Suprapubic skin (tissue), 4 donors: ENCODE measurements at regions not wholly inside any gene's neighbourhood (a gene's known extent, or its start where the extent isn't known, plus 50 kb on each side); places are given as distances from the start of the nearest gene placed in this dataset.

Source experiments
- DNase-seq, 2 donors: peaks; one replicate each; pipeline ENCODE4 v3.0.0-alpha.2; 2019; ENCODE audit warnings: low spot score in 2 of 2
- H3K27ac ChIP-seq: fragments of 200-600 bp; sonication (generic); one replicate; pipeline ENCODE4 v1.5.1; 2019
- H3K27me3 ChIP-seq: fragments of 200-600 bp; sonication (generic); one replicate; pipeline ENCODE4 v1.5.1; 2019
- H3K36me3 ChIP-seq: fragments of 200-600 bp; sonication (generic); one replicate; pipeline ENCODE4 v1.5.1; 2019
- H3K4me1 ChIP-seq: fragments of 200-600 bp; sonication (generic); one replicate; pipeline ENCODE4 v1.5.1; 2019
- H3K4me3 ChIP-seq: fragments of 200-600 bp; sonication (generic); one replicate; pipeline ENCODE4 v1.5.1; 2019; ENCODE audit warnings: mild to moderate bottlenecking
- H3K9me3 ChIP-seq: fragments of 200-600 bp; sonication (generic); one replicate; pipeline ENCODE4 v1.5.1; 2019
- CTCF ChIP-seq, 2 donors: fragments of 200-600 bp in 1 of 2; fragments of 450-650 bp in 1 of 2; sonication (generic) in 1 of 2; IDR thresholded peaks; one replicate each; pipeline ENCODE4 v1.5.1; 2016 to 2019; ENCODE audit warnings: antibody characterized with exemption in 2 of 2, mild to moderate bottlenecking in 1 of 2, moderate library complexity in 1 of 2
- EP300 ChIP-seq: sonication (generic); formaldehyde crosslinking; IDR thresholded peaks from one replicate; pipeline ENCODE4 v1.6.1; 2017; ENCODE audit warnings: antibody characterized with exemption
- POLR2A ChIP-seq, 2 donors: fragments of 450-650 bp; IDR thresholded peaks; one replicate each; pipeline ENCODE4 v1.6.1; 2017; ENCODE audit warnings: antibody characterized with exemption in 2 of 2, mild to moderate bottlenecking in 2 of 2, moderate library complexity in 2 of 2
- POLR2AphosphoS5 ChIP-seq, 3 donors: sonication (generic); formaldehyde crosslinking; IDR thresholded peaks; one replicate each; pipeline ENCODE4 v1.6.1; 2017; ENCODE audit warnings: antibody characterized with exemption in 3 of 3
- WGBS: methylation state at CpG from one replicate; pipeline ENCODE4 v1.1.5; 2018; 5-methylcytosine and 5-hydroxymethylcytosine counted together

- TF ChIP-seq POLR2AphosphoS5 (IDR thresholded peaks at IDR 0.05) (no peak), CTCF (IDR thresholded peaks at IDR 0.05) (no peak), POLR2A (IDR thresholded peaks at IDR 0.05) (no peak)
- Histone ChIP-seq H3K27ac (no peak overlapping the region), H3K4me3 (no peak overlapping the region), H3K27me3 (no peaks in the 10 kb centered on the region), H3K36me3 (no peaks in the 10 kb centered on the region), H3K4me1 (no peaks in the 10 kb centered on the region), H3K9me3 (no peaks in the 10 kb centered on the region)
- DNase-seq: no peak
Measured at GRCh38 chr10:28426392-28427159, 106.3 kb upstream of the WAC start.

- TF ChIP-seq CTCF (IDR thresholded peaks at IDR 0.05) (no peak), POLR2A (IDR thresholded peaks at IDR 0.05) (no peak), EP300 (no peak), POLR2AphosphoS5 (IDR thresholded peaks at IDR 0.05) (no peak)
- no peak overlapping the region for H3K4me3 ChIP-seq
- no peak for DNase-seq
- H3K36me3 ChIP-seq: no peaks in the 10 kb centered on the region
- H3K27me3 ChIP-seq: no peaks in the 10 kb centered on the region
- peaks cover 7% of the 10 kb centered on the region for H3K4me1 ChIP-seq
- H3K27ac ChIP-seq: no peak overlapping the region
- no peaks in the 10 kb centered on the region for H3K9me3 ChIP-seq
- 86% methylated on average over 5 of the region's 5 CpGs for WGBS
Measured at GRCh38 chr10:28427376-28427775, 105.5 kb upstream of the WAC start.

GRCh38 chr10:28429045-28429444 is 103.9 kb upstream of the WAC start:
- no peak overlapping the region for H3K27ac ChIP-seq
- H3K27me3 ChIP-seq: no peaks in the 10 kb centered on the region
- H3K4me3 ChIP-seq: no peak overlapping the region
- DNase-seq: no peak
- peaks cover 9% of the 10 kb centered on the region for H3K4me1 ChIP-seq
- H3K36me3 ChIP-seq: no peaks in the 10 kb centered on the region
- H3K9me3 ChIP-seq: no peaks in the 10 kb centered on the region
- no peak for TF ChIP-seq POLR2A (IDR thresholded peaks at IDR 0.05)
- no peak for TF ChIP-seq POLR2AphosphoS5 (IDR thresholded peaks at IDR 0.05)
- TF ChIP-seq EP300: no peak
- TF ChIP-seq CTCF (IDR thresholded peaks at IDR 0.05): no peak

- Histone ChIP-seq H3K9me3 (no peaks in the 10 kb centered on the region), H3K27ac (no peak overlapping the region), H3K4me3 (no peak overlapping the region), H3K27me3 (no peaks in the 10 kb centered on the region), H3K4me1 (peaks cover 9% of the 10 kb centered on the region), H3K36me3 (no peaks in the 10 kb centered on the region)
- DNase-seq: no peak
- WGBS: 79% methylated on average over 3 of the region's 3 CpGs
- no peak for TF ChIP-seq POLR2AphosphoS5 (IDR thresholded peaks at IDR 0.05)
- TF ChIP-seq POLR2A (IDR thresholded peaks at IDR 0.05): no peak
- no peak for TF ChIP-seq CTCF (IDR thresholded peaks at IDR 0.05)
- TF ChIP-seq EP300: no peak
Measured at GRCh38 chr10:28429573-28430216, 103.2 kb upstream of the WAC start.

- no peak for DNase-seq
- 69% methylated on average over 5 of the region's 5 CpGs for WGBS
- TF ChIP-seq POLR2A (IDR thresholded peaks at IDR 0.05) (no peak), POLR2AphosphoS5 (IDR thresholded peaks at IDR 0.05) (no peak), EP300 (no peak), CTCF (IDR thresholded peaks at IDR 0.05) (no peak)
- Histone ChIP-seq H3K9me3 (no peaks in the 10 kb centered on the region), H3K36me3 (no peaks in the 10 kb centered on the region), H3K4me3 (no peak overlapping the region), H3K27me3 (no peaks in the 10 kb centered on the region), H3K27ac (no peak overlapping the region), H3K4me1 (peaks cover 9% of the 10 kb centered on the region)
Measured at GRCh38 chr10:28431139-28431538, 101.8 kb upstream of the WAC start.
